Activated CD4-positive, alpha-beta T cell treated with anti-CD3 and anti-CD28 coated beads, Interleukin-2, amount 10 ng/mL, durations not matched to agents 24 days and 14 days (primary cell): ENCODE measurements at regions not wholly inside any gene's neighbourhood (a gene's known extent, or its start where the extent isn't known, plus 50 kb on each side); places are given as distances from the start of the nearest gene placed in this dataset.
"Not testable (repeated sequence)": the region's sequence is repeated elsewhere in the genome, so short reads cannot be mapped to it uniquely, and the experiment has no call there.

Source experiments
- DNase-seq: peaks from one replicate; pipeline ENCODE4 v3.0.0; 2022
- H3K27ac Mint-ChIP-seq: one replicate; pipeline ENCODE4 v1.8.0; 2022; ENCODE audit warnings: mild to moderate bottlenecking, mixed read lengths
- H3K27me3 Mint-ChIP-seq: one replicate; pipeline ENCODE4 v1.8.0; 2022; ENCODE audit warnings: mixed read lengths
- H3K36me3 Mint-ChIP-seq: one replicate; pipeline ENCODE4 v1.8.0; 2022; ENCODE audit warnings: low read depth, mild to moderate bottlenecking, mixed read lengths
- H3K4me1 Mint-ChIP-seq: one replicate; pipeline ENCODE4 v1.8.0; 2021; ENCODE audit warnings: mixed read lengths
- H3K4me3 Mint-ChIP-seq: one replicate; pipeline ENCODE4 v1.8.0; 2022; ENCODE audit warnings: mild to moderate bottlenecking, moderate library complexity, mixed read lengths
- H3K9me3 Mint-ChIP-seq: one replicate; pipeline ENCODE4 v1.8.0; 2021; ENCODE audit warnings: mixed read lengths
- intact Hi-C: fragments of 100-400 bp; cut with micrococcal nuclease; formaldehyde crosslinking; loops from one replicate; pipeline ENCODE4 v1.15.1; 2023

DNA sequence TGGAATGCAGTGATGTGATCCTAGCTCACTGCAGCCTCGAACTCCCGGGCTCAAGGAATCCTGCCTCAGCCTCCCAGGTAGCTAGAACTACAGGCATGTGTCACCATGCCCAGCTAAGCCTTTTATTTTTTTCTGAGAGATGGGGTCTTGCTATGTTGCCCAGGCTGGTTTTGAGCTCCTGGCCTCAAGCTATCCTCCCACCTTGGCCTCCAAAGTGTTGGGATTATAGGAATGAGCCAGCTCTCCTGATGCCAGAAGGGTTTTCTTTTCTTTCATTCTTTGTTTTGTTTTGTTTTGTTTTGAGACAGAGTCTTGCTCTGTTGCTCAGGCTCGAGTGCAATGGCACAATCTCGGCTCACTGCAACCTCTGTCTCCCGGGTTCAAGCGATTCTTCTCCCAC is 68.6 kb upstream of the WNT4 start:
- DNase-seq = not testable (repeated sequence)

DNA sequence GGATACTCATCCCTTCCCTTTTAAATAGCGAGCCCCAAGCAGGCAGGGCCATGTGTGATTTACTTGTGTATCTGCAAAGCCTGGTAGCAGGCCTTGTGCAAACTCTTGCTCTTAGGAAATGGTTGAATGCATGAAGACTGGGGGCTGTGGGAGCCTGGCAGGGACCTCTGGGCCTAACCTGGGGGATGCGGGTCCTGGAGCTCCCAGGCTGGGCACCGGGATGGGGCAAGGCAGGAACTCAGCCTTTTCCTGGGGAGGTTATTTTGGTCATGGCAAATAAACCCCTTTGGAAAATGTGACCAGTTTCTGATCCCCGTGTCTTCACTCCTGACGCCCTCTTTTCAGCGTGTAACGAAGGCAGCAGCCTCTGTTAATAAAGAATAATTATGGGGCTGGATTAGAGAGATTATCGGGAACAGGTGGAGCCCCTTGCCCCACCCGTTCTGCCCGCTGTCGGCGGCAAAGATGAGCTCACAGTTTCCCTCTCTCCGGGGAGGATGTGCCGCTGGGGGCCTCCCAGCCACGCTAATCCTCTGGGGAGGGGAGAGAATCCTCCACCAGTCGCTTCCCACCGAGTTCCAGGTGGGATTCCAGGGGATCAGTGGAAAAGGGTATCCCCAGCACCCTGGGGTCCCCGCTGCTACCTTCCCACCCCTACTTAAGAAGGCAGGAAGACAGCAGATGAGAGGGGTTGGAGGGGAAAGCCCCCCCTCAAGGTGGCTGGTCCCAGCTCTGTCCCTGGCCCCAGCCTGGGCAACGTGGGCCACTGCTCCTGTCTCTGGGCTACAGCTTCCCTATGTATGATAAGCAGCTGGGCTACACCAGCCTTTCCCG is 69.7 kb upstream of the WNT4 start:
- no peak for DNase-seq
- intact Hi-C loops = no loop called here
- no peaks in the 10 kb centered on the region for H3K9me3 Mint-ChIP-seq
- H3K36me3 Mint-ChIP-seq = no peaks in the 10 kb centered on the region
- no peak overlapping the region for H3K4me3 Mint-ChIP-seq
- H3K27ac Mint-ChIP-seq = no peak overlapping the region
- H3K4me1 Mint-ChIP-seq = no peaks in the 10 kb centered on the region
- peaks cover 36% of the 10 kb centered on the region for H3K27me3 Mint-ChIP-seq

More for the DNA sequence above, 68.6 kb upstream of the WNT4 start:
- H3K27ac Mint-ChIP-seq, H3K9me3 Mint-ChIP-seq, intact Hi-C loops, H3K4me1 Mint-ChIP-seq, H3K36me3 Mint-ChIP-seq, H3K4me3 Mint-ChIP-seq: not testable (repeated sequence)
- peaks cover 43% of the 10 kb centered on the region for H3K27me3 Mint-ChIP-seq

GRCh38 chr1:22216210-22216883 is 73.5 kb upstream of the WNT4 start:
- H3K36me3 Mint-ChIP-seq = no peaks in the 10 kb centered on the region
- no peak overlapping the region for H3K27ac Mint-ChIP-seq
- H3K27me3 Mint-ChIP-seq = peaks cover 23% of the 10 kb centered on the region
- no peak for DNase-seq
- H3K4me3 Mint-ChIP-seq = no peak overlapping the region
- intact Hi-C loops = no loop called here
- no peaks in the 10 kb centered on the region for H3K4me1 Mint-ChIP-seq
- H3K9me3 Mint-ChIP-seq = no peaks in the 10 kb centered on the region

- intact Hi-C loops = no loop called here
- H3K4me1 Mint-ChIP-seq = no peaks in the 10 kb centered on the region
- no peak for DNase-seq
- peaks cover 20% of the 10 kb centered on the region for H3K27me3 Mint-ChIP-seq
- no peak overlapping the region for H3K4me3 Mint-ChIP-seq
- H3K36me3 Mint-ChIP-seq = no peaks in the 10 kb centered on the region
- no peaks in the 10 kb centered on the region for H3K9me3 Mint-ChIP-seq
- no peak overlapping the region for H3K27ac Mint-ChIP-seq
Observed at GRCh38 chr1:22216966-22217365, 74.1 kb upstream of the WNT4 start.

- Mint-ChIP-seq H3K27ac (no peak overlapping the region), H3K36me3 (no peaks in the 10 kb centered on the region), H3K4me3 (no peak overlapping the region), H3K4me1 (no peaks in the 10 kb centered on the region), H3K9me3 (no peaks in the 10 kb centered on the region), H3K27me3 (peaks cover 16% of the 10 kb centered on the region)
- intact Hi-C loops = no loop called here
- DNase-seq = no peak
Observed at GRCh38 chr1:22217811-22218460, 75.0 kb upstream of the WNT4 start.

DNA sequence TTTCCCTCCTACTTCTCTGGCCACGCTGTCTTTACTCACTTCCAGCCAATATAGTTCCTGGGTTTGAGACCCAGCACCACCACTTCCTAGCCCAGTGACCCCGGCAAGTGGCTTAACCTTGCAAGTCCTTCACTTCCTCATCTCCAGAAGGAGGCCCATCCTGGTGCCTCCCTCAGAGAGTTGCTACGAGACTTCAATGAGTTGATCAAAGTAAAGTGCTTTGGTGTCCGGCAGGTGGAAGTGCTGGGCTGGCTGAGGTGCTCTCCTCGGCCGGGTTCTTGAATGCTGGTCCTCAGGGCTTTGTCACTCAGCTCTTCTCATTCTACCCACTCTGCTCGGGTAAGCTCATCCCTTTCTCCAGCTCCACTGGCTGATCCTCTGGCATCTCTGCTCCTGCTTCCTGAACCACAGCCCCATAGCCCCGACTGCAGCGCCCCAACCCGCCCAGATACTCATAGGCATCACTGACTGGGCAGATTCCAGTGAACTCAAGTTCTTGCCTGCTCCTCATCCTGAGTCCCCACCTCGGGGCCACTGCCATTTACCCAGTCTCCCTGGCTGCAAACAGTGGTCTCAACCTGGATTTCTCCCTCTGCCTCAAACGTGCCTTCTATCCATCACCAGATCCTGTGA is 75.8 kb upstream of the WNT4 start:
- Mint-ChIP-seq H3K27me3 (peaks cover 8% of the 10 kb centered on the region), H3K27ac (no peak overlapping the region)
- intact Hi-C loops = no loop called here

DNA sequence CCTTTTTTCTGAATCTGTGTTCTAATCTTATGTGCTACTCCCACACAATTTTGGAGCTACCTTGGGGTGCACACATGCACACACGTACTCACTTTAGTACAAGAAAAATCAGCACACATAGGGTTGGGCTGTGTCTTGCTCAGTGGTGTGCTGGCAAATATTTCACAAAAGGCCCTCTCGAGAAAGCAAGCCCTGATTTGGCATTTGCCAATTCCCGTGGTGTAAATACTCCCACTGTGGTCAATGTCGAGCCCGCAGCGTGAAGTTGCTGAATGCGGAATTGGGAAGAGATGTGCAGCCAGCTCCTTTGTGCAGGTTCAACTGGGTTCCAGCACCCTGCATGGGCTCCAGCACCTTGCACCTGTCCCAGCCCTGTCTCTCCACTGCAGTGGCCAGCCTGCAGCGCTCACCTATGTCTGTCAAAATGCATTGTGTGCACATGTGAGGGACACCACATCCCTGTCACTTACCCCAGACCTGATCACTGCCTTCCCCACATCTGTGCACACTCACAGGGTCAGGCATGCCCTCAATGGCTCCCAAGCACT is 78.4 kb upstream of the WNT4 start:
- intact Hi-C loops = no loop called here
- no peaks in the 10 kb centered on the region for H3K36me3 Mint-ChIP-seq
- no peak overlapping the region for H3K27ac Mint-ChIP-seq
- no peak for DNase-seq
- no peak overlapping the region for H3K4me3 Mint-ChIP-seq
- no peaks in the 10 kb centered on the region for H3K4me1 Mint-ChIP-seq
- peaks cover 3% of the 10 kb centered on the region for H3K27me3 Mint-ChIP-seq
- H3K9me3 Mint-ChIP-seq = no peaks in the 10 kb centered on the region

More for the DNA sequence above, 75.8 kb upstream of the WNT4 start:
- no peak for DNase-seq
- Mint-ChIP-seq H3K4me3 (no peak overlapping the region), H3K9me3 (no peaks in the 10 kb centered on the region), H3K36me3 (no peaks in the 10 kb centered on the region), H3K4me1 (no peaks in the 10 kb centered on the region)

DNA sequence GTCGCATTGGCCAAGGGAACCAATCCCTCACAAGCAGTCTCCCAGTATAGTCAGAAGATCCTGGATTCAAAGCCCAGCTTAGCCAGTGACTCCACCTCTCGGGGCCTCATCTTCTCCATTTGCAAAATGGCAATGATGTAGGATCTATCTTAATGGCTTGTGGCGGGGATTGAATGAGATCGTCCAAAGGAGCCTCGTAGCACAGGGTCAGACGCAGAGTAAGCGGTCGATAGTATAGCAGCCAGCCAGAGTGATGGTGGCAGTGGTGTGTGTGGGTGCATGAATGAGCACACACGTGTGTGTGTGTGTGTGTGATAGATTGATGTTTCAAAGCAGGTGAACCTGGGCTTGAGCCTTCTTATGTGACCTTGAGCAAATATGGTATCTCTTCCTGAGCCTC is 79.8 kb upstream of the WNT4 start:
- Mint-ChIP-seq H3K27me3 (peaks cover 4% of the 10 kb centered on the region), H3K36me3 (no peaks in the 10 kb centered on the region), H3K9me3 (no peaks in the 10 kb centered on the region), H3K4me3 (no peak overlapping the region), H3K4me1 (no peaks in the 10 kb centered on the region), H3K27ac (no peak overlapping the region)
- intact Hi-C loops = no loop called here
- no peak for DNase-seq

DNA sequence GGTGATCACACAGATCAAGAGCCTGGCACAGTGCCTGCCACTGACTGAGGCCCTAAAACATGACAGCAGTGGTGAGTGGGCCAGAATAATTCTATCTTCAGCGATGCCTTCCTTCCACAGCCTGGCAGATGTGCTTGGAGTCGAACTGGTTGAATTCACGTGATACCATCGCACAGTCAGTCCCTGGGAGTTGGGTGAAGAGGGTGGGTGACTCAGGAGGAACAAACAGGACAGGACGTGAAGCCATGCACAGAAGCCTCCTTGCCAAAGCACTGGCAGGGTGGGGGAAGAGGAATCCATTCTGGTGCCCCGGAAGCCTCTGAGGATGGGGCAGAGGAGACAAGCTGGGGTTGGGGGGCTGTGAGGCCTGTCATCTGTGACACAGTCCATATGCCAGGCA is 80.3 kb upstream of the WNT4 start:
- no peak for DNase-seq
- H3K27ac Mint-ChIP-seq = no peak overlapping the region
- no peaks in the 10 kb centered on the region for H3K4me1 Mint-ChIP-seq
- H3K36me3 Mint-ChIP-seq = no peaks in the 10 kb centered on the region
- intact Hi-C loops = no loop called here
- H3K9me3 Mint-ChIP-seq = no peaks in the 10 kb centered on the region
- H3K4me3 Mint-ChIP-seq = no peak overlapping the region
- peaks cover 4% of the 10 kb centered on the region for H3K27me3 Mint-ChIP-seq

DNA sequence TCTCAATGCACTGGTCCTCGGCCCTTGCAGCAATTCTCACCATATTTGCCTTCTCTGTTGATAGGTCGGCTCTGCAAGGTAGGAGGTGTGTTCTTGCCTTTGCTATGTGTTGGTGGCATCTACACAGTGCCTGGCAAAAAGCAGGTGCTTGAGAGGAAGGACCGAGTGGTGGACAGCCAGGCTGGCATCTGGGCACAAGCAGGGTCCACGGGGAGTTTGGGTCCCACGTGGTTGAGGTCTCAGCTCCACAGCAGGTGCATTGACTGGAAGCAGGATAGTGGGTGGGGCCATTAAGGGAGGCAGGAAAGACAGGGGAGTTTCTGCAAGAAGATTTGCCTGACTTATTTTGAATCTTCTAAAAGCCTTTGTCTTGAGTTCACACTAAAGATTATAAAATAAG is 81.2 kb upstream of the WNT4 start:
- intact Hi-C loops = no loop called here

GRCh38 chr1:22224631-22225030 is 81.7 kb upstream of the WNT4 start:
- Mint-ChIP-seq H3K27ac (no peak overlapping the region), H3K27me3 (peaks cover 3% of the 10 kb centered on the region), H3K4me3 (no peak overlapping the region), H3K4me1 (no peaks in the 10 kb centered on the region), H3K36me3 (no peaks in the 10 kb centered on the region), H3K9me3 (no peaks in the 10 kb centered on the region)
- no peak for DNase-seq
- intact Hi-C loops = no loop called here

More for the DNA sequence above, 81.2 kb upstream of the WNT4 start:
- no peak for DNase-seq
- Mint-ChIP-seq H3K4me3 (no peak overlapping the region), H3K9me3 (no peaks in the 10 kb centered on the region), H3K4me1 (no peaks in the 10 kb centered on the region), H3K27ac (no peak overlapping the region), H3K27me3 (peaks cover 4% of the 10 kb centered on the region), H3K36me3 (no peaks in the 10 kb centered on the region)

DNA sequence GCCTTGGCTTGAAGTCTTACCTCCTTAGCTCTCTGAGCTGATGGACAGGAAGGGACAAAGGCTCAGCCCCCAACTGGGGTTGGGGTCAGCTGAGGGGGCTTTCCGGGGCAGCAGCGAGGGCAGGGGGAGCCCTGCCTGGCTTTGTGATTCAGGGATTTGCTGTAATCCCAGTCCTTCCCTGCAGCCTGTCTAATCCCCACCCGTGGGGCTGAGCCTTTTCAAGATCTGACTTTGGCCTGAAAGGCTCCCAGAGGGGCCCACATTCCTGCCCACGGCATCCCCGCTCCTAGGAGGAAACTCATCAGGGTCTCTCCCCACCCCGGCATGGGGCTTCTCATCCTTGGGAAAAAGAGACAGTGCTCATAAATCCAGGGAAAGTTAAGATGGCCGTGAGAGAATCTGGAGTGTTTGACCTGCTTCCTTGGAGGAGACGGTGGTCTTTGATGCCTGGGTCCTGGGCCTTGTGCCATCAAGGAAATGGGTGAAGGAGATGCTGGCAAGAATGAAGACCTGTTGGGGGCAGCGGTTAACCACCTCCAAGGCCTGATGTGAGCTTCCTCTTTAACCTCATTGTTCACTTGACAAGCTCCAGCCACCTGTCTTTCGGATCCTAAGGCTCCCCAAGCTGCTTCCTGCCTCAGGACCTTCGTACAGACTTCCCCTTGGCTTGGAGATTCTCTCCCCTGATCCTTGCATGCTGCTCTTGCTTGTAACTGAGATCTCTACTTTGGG is 83.1 kb upstream of the WNT4 start:
- no peak for DNase-seq
- H3K9me3 Mint-ChIP-seq = no peaks in the 10 kb centered on the region
- no peak overlapping the region for H3K27ac Mint-ChIP-seq
- H3K4me3 Mint-ChIP-seq = no peak overlapping the region
- H3K4me1 Mint-ChIP-seq = peaks cover 1% of the 10 kb centered on the region
- peaks cover 1% of the 10 kb centered on the region for H3K27me3 Mint-ChIP-seq
- intact Hi-C loops = no loop called here
- H3K36me3 Mint-ChIP-seq = no peaks in the 10 kb centered on the region

DNA sequence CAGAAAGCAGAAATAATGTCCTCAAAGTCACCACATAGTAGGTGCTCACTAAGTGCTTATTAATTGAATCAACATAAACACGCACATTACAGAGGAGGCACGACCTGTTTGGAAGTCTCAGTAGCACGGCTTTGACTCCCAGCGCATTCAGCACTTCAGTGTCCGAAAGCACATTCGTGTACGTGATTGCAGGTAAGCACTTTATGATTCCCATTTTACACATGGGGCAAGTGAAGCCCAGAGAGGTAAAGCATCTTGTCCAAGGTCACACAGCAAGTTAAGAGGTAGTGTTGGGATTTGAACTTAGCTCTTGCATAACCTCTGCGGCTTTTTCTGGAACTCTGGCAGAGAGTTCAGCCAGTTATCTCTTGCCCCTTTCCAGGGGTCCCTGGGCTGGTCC is 85.2 kb upstream of the WNT4 start:
- peaks cover 1% of the 10 kb centered on the region for H3K27me3 Mint-ChIP-seq
- no peaks in the 10 kb centered on the region for H3K9me3 Mint-ChIP-seq
- H3K27ac Mint-ChIP-seq = no peak overlapping the region
- no peak overlapping the region for H3K4me3 Mint-ChIP-seq
- H3K36me3 Mint-ChIP-seq = no peaks in the 10 kb centered on the region
- DNase-seq = no peak
- intact Hi-C loops = no loop called here
- peaks cover 1% of the 10 kb centered on the region for H3K4me1 Mint-ChIP-seq
